ENCODE measurements at regions not wholly inside any gene's neighbourhood (a gene's known extent, or its start where the extent isn't known, plus 50 kb on each side); places are given as distances from the start of the nearest gene placed in this dataset.

- FAIRE-seq (no peak), DNase-seq (ENCODE audit: insufficient read length, low spot score) (no peak)
- TF ChIP-seq, protein P1, sequence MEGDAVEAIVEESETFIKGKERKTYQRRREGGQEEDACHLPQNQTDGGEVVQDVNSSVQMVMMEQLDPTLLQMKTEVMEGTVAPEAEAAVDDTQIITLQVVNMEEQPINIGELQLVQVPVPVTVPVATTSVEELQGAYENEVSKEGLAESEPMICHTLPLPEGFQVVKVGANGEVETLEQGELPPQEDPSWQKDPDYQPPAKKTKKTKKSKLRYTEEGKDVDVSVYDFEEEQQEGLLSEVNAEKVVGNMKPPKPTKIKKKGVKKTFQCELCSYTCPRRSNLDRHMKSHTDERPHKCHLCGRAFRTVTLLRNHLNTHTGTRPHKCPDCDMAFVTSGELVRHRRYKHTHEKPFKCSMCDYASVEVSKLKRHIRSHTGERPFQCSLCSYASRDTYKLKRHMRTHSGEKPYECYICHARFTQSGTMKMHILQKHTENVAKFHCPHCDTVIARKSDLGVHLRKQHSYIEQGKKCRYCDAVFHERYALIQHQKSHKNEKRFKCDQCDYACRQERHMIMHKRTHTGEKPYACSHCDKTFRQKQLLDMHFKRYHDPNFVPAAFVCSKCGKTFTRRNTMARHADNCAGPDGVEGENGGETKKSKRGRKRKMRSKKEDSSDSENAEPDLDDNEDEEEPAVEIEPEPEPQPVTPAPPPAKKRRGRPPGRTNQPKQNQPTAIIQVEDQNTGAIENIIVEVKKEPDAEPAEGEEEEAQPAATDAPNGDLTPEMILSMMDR (IDR thresholded peaks at IDR 0.05; ENCODE audit: insufficient read depth, missing control alignments) = no peak
These were observed 381.4 kb downstream of the ETNK1 start for GRCh38 chr12:23006413-23006812.

DNA sequence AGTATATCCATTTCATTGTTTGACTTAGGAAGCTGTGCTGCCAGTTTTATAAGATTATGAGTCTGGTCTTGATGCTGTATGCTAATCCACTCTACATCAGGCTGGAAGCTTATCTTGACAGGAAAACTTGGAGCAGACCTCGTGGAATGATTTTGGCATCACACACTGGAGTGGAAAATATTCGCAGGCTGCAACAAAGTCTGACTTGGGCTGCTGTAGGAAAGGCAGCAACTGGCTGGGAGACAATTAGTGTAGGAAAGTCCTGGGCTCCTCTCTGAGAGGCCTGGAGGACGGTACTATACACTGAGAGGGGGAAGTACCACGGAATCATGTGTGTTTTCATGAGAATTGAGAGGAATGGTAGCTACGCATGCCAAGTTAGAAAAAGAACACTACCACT, 383.7 kb downstream of the ETNK1 start:
- no peak for FAIRE-seq
- TF ChIP-seq, protein P1 (IDR thresholded peaks at IDR 0.05; ENCODE audit: insufficient read depth, missing control alignments) = no peak
- DNase-seq (ENCODE audit: insufficient read length, low spot score) = no peak

DNA sequence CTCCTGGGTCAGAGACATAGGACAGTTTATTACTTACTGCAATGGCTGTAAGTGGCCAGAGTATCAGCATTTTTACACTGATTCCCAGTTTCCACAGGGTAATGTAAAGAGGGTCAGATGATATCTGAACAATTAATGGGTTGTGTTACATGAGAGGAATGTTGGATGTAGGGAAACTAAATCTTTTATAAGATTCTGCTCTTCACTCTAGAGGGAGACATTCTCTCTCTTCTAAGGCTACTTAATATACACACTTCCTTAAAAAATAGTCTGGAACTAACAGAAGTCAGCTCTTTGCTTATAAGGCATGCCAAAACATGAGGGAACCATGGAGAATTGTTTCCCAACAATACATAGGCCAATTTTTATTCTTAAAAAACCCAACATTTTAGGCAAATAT, 389.8 kb downstream of the ETNK1 start:
- TF ChIP-seq, protein P1 (IDR thresholded peaks at IDR 0.05; ENCODE audit: insufficient read depth, missing control alignments) = no peak
- no peak for FAIRE-seq
- no peak for DNase-seq (ENCODE audit: insufficient read length, low spot score)

DNA sequence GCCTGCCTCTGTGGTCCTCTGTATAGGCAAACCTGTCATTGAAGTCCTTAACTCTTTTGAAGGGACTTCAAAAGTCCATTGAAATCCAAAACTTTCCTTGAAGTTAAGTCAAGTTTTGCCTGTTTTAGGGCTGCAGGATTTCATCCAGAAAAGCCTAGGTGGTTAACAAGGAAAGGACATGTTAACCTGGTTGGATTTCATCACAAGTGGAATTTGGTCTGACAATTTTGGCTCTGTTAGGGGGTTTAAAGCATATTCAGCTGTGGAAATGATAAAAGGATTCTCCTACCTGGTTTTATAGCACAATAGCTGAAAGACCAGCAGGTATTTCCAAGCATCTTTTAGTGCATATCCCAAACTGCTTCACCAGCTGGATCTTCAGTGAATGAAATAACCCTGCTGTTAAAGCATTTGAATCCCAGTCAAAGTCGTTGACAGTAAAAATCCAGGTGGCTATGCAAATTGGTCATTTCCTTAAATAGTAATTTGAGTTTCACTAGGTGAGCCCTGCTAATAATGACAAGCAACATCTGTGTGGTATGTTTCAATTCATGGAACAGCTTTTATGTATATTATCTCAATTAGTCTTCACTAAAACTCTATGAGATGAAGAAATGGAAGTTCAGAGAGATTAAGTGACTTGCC, 400.5 kb downstream of the ETNK1 start:
- no peak for FAIRE-seq
- no peak for DNase-seq (ENCODE audit: insufficient read length, low spot score)
- TF ChIP-seq, protein P1 (IDR thresholded peaks at IDR 0.05; ENCODE audit: insufficient read depth, missing control alignments) = no peak

GRCh38 chr12:23028158-23028802, 403.3 kb downstream of the ETNK1 start:
- TF ChIP-seq, protein P1 (IDR thresholded peaks at IDR 0.05; ENCODE audit: insufficient read depth, missing control alignments) = no peak
- DNase-seq (ENCODE audit: insufficient read length, low spot score) (no peak), FAIRE-seq (no peak)

- FAIRE-seq (no peak), DNase-seq (ENCODE audit: insufficient read length, low spot score) (no peak)
- TF ChIP-seq, protein P1 (IDR thresholded peaks at IDR 0.05; ENCODE audit: insufficient read depth, missing control alignments) = no peak
These were observed 404.2 kb downstream of the ETNK1 start for GRCh38 chr12:23029185-23029584.

DNA sequence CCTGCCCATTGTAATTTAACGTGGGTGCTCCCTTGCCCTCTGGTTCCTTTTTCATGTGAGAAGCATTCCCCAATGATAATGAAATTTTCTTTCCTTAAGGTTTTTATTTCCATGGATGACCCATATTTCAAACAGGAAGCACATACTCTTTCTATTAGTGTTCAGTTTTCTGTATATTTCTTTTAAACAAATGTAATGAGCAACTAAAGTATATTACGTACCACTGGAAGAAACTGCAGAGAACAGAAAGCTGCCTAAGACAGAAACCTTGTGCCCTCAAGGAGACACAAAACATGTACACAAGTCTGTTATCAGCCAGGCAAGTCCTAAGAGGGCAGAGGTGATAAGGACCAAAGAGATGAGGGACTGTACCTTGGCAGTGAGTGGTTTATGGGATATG, 414.9 kb downstream of the ETNK1 start:
- TF ChIP-seq, protein P1 (IDR thresholded peaks at IDR 0.05; ENCODE audit: insufficient read depth, missing control alignments) = no peak
- no peak for DNase-seq (ENCODE audit: insufficient read length, low spot score)
- FAIRE-seq = no peak
